SKM-1 treated with dmso at 0.1 percent for 144 hours (cell line): ENCODE measurements at regions not wholly inside any gene's neighbourhood (a gene's known extent, or its start where the extent isn't known, plus 50 kb on each side); places are given as distances from the start of the nearest gene placed in this dataset.

Source experiments
- DNase-seq: peaks from one replicate; lab custom pipeline; 2025; ENCODE audit not compliant: unreplicated experiment; lab: John Stamatoyannopoulos, UW

DNA sequence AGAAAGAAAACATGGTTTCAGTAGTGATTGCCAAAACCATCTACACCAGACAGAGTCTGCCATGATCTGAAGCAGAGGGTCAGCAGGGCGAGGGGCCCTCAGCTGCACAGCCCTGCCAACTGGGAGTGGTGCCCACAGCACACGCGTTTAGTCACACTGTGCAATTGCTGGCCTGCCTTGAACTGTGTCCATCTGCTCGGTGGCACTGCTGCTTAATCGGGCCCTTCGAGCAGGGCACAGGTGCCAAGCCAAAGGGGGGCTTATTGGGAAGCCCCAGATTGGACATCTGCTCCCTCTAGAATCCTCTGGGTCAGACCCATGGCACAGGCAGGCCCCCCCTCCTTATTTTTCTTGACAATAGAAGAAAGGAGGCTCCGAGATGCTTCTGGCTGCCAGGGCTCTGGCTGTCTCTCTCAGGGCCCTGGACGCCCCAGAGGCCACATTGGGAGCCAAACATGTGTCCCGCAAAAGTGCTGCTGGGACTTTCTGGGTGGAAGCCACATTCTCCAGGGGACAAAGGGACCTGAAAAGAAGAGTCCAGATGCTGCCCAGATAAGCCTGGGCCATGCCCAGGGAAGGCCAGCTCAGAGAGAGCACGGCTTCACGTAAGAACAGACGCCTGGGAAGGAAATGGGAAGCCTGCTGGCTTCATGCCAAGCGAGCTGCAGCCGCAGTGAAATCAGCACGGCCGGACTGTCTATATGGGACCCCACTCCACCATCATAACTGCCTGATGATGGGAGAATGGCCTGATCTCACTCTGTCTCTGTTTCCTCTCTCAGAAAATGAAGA lies 349.2 kb downstream of the GADD45G start:
- DNase-seq: no peak

DNA sequence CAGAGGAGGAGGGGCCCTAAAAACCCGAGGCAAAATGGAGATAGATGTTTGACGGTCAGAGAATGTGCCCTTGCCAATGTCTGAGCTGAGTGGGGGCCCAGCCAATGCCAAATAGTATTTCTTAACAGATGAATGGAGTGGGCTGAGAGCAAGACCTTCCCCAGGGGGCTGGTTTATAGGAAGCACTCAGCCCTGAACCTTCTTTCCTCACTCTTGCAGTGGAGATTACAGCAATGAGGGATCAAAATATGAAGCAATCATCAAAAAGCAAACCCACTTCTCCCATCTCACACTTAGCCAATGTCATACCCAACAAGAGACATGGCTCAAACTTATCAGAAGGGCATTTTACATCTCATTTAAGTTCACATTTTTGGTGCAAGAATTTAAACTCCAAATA lies 350.3 kb downstream of the GADD45G start:
- DNase-seq: peak; percentile 23

DNA sequence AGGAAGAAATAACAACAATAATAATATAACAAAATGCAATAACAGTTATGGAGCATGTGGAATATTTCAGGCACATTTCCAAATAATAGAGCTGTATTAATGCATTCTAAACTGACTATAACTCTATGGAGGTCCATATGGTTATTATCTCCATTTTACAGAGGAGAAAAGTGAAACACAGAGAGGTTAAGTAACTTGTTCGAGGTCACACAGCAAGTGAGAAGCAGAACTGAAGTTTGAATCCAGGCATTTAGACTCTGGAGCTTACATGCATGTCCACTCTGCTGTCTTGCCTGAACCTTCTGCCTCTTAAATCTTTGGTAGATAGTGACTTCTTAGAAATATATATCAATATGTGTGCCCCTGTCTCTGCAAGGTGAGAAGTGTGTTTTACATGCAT lies 350.8 kb downstream of the GADD45G start:
- DNase-seq: no peak

DNA sequence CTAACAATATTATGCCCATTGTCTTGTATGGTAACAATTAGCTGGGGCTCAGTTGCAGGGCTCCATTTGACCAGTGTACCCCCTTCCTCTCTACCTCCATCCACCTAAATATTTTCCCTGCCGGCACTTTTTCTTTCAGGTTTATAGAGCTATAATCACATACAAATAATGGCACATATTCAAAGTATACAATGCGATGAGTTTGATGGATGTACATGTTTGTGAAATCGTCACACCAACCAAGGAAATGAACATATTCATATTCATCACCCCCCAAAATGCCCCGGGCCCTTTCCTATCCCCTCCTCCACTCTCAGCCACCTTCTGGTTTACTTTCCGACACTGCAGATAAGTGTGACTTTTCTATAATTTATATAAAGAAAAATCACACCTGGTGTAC lies 351.5 kb downstream of the GADD45G start:
- DNase-seq: no peak

DNA sequence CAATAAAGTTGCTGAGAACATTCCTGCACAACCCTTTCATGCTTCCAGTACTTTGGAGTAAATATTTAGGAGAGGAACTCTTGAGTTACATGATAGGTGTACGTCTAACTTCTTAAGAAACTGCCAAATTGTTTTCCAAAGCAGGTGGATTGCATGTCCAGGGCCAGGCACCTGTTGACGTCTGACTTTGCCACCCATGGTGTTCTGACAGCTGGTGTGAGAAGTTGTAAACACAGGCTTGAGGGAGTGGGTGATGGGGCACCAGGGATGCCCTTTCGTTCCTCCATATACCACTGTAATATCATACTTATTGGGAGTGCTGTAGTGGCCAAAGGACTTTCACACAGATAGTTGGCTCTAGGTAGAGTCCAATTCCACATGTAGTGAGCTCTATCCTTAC lies 352.1 kb downstream of the GADD45G start:
- DNase-seq: no peak

DNA sequence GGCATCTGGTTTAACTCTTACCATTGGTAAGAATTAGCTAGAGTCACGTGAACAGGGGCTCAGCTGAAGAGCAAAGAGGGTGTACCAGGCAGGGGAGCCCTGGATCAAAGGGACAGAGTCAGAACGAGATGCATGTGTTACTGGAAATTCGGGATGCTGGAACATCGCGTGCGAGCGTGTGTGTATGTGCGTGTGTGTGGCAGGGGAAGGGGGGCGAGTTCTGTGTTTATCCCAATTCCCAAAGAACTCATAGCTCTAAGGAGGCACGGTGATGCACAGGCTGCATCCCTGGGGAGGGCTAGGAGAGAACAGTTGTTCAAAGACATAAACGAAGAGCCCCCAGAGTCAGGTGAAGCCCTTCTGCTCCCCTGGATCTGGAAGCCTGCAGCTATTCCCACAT lies 353.3 kb downstream of the GADD45G start:
- no peak for DNase-seq

DNA sequence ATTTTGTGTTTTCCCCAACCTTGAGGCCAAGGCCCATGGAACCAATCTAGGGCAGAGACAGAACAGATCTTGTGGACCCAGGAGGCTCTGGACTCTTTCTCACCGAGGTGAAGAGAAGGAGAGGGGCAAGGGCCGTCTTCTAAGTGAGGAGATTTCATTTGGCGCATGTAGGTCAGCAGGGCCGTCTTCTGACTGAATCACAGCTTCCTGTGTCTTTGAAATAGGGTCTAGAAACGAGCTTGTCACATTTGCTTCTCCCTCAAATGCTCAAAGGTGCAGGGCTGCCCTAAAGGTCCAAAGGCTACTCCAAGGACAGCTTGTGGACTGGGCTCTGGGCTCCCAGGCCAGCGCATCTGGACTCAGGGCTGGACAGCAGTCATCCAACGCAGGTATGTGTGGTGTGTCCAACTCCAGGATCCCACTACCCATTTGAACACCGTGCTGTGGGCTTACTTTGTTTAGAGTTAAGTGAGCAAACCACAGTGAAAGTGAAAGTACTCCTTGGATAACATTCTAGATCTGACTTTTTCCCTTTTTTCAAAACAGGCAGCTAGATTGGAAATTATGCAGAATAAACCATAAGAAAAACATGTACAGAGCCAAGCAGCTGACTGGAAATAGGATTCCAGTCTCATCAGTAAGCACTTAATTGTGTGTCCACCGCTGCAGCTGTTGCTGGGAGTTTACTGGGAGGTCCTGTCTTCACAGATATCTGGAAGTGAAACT lies 357.0 kb downstream of the GADD45G start:
- DNase-seq: no peak

DNA sequence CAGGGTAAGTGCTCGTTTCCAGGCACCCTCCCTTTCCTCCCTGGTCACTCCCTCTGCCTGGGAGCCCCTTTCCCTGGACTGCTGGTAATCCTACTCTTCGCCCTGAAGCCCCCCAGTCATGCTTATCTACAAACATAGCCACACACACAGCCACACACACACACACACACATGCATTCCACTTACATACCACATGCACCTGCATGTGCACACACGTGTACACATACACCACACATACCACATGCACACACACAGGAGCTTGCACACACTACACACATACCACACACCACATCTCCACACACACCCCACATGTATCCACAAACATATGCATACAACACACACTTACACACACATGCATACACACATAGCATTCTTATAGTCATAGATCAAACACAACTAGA lies 358.5 kb downstream of the GADD45G start:
- DNase-seq: no peak

DNA sequence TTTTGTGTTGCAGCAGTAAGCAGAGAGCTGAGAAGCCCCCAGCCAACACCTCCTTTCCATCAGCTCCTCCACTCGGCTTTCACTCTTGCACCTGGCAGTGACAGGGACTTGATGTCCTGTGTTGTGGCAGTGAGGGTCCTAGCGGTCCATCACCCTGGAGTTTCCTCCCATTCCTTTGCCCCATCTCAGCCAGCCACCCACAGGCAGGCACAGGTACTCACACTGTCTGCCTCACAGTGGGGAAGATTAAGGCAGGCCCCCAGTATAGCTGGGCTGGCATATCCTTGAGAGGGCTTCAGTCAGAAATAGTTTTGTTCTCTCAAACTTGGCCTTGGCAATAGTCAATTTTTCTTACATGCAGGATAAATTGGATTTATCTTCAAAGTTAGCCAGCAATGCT lies 362.7 kb downstream of the GADD45G start:
- no peak for DNase-seq

DNA sequence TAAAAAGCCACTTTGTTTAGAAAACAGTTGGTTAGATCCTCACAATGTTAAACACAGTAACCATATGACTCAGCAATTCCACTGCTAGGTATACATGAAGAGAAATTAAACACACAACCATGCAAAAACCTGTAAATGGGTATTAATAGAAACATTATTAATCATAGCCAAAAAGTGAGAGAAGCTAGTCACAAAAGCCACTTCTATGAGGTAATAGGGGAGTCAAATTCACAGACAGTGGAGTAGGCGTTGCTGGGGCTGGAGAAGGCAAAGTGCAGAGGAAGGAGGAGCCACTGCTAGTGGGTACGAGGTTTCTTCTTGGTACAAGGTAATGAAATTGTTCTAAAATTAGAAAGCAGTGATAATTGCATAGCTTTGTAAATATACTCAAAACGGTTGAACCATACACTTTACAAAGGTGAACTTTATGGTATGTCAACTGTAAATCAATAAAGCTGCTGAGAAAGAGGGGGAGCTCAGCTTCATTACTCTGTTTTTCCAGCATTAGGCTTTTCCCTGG lies 364.4 kb downstream of the GADD45G start:
- DNase-seq: no peak

DNA sequence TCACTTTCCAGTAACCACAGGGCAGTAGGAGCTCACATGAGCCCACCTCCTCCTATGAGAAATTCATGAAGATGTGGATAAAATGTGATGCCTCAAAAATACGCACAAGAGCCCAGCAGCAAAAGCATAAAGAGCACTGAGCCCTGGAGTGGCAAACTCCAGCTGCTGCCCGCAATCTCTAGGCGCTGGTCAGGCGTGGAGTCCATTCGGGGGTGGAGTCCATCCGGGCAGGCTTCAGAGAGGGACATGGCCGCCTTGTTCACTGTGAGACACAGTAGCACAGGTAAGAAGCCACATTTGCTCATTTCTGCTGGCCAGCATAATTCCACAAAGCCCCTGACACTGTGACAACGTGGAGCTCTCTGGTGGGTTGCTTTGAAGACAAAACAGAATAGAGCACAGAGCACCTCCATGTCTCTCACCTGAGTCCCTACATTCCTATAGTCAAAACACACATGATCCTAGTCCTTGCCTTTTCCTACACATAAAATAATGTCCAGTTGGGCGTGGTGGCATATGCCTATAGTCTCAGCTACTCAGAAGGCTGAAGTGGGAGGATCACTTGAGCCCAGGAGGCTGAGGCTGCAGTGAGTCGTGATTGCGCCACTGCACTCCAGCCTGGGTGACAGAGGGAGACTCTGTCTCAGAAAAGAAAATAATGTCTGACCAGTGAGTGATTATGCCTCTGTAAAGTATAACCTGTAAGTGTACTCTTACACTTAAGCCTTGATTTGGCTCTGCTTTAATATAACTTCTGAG lies 365.2 kb downstream of the GADD45G start:
- no peak for DNase-seq

DNA sequence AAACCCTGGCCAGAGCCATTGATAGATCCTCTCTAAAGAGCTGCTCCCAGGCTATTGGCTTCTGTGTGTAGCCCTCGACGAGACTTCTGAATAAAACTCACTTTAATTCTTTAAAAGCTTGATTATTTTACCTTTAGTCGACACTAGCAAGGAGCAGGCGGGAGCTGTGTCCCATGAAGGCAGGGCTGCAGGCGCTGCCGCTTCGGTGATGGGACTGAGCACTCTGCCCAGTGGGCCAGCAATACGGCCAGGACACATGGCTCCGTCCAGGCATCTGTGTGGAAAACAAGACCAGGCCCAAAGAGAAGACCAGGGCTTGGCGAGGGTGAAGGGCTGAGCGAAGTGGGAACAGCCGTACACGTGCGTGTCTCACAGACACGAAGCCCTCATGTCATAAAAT lies 365.9 kb downstream of the GADD45G start:
- DNase-seq: no peak

DNA sequence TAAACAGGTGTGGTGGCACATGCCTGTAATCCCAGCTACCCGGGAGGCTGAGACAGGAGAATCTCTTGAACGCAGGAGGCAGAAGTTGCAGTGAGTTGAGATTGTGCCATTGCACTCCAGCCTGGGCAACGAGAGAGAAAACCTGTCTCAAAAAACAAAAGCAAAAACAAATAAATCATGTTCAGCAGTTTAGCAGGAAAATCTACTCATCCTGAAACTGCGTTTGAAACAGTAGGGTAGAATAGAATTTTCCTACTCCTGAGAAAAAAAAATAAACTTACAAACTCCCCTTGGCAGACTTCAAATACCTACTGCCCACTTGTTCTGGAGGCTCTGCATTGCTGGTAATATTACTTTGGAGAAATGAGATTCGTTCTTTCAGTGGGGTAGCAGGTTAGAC lies 367.7 kb downstream of the GADD45G start:
- no peak for DNase-seq

DNA sequence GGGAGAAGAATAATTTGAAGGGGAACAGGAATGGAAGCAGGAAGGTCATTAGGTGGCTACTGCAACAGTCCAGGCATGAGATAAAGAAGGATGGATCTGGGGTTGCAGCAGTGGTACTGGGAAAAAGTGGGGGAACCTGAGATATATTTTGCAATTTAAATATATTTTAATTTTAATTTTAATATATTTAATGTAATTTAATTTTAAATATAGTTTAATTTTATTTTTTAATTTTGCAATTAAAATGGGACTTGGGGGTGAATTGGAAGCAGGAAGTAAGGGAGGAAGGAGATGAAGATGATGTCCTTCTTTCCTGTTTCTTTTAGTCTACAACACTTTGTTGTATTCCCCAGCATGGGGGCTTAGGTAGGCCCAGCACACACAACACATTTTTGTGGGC lies 369.8 kb downstream of the GADD45G start:
- DNase-seq: no peak

DNA sequence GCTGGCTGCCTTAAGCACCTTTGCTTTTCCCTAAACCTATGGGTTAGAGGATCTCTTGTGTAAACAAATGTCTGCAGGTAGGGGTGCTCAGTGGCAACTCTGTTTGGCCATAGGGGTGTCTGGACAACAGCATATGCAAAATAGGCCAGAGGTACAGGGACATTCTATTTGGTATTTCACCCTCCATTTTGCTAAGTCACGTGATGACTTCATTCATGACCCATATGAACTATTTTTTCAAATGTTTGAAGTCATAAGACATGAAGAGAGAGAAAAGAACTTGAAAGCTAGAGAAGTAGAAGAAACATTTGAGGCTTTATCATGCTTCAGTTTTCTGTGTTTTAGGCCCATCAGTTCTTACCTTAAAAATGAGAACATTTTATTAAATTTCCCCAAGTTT lies 370.2 kb downstream of the GADD45G start:
- DNase-seq: no peak

DNA sequence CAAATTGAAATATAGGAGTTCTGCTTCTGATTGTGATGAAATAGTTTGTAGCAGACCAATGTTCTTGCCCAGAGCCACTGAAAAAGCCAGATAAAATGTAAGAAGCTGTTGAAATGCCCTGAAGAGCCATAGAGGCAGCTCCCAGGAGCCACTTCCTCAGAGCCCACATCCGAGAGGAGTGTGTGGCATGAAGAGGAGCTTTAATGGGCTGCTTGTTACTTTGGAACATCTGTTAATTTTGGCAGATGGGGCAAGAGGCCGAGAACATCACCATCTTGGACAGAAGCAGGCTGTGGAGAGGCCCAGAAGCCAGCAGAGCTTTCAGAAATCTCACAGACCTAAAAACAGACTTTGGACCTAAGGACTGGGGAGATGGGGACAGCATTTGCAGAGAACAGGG lies 370.8 kb downstream of the GADD45G start:
- DNase-seq: no peak

DNA sequence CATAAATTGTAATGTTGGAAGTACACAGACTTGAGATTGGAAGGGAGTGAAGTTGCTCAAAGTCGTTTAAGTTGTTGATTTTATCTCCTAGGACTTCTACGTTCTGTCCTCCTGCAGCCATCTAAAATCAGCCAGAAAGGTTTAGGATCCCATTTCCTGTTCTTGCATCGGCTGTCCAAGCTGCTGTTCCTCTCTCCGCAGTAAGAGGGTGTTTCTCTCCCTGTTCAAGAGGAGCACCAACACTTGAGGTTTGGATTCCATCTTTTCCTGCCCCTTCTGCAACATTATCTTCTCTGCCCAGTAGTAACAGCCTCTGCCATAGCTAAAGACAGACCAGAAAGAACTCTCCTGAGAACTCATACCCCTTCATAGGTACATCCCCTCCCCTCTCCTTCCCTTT lies 373.4 kb downstream of the GADD45G start:
- no peak for DNase-seq

DNA sequence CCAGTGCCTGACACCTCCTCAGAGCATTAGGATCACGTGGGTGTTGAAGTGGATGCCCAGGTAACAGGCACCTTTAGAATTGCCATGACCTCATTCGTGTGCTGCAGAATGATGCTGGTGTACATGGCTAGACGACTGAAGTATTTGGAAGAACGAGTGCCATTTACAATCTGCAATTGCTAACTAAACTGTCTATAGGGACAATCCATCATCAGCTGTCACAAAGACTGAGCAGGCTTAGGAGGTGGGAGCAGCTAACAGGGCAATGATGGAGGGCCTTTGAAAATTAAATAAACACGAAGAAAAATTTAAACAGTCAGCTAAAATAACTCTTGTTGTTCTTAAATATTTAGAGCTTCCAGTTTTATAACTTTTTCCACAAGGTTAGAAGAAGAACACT lies 375.8 kb downstream of the GADD45G start:
- no peak for DNase-seq

DNA sequence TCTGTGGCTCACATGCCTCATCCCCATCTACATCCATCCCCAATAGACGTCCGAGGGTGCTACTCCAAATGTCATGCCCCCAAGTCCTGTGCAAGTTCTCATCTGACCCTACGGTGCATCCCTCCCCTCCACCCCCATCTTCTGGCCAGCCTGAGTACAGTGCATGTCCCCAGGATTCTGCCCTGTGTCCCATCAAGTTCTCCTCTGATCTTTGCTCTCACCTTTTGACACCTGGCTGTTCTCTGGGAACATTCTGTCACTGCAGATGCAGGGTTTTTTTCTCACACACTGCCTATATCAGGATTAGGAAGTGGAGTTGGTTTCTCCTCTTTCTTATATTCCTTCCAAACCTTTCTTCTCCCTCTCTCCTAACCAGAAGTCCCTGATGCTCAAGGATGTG lies 377.2 kb downstream of the GADD45G start:
- DNase-seq: no peak

DNA sequence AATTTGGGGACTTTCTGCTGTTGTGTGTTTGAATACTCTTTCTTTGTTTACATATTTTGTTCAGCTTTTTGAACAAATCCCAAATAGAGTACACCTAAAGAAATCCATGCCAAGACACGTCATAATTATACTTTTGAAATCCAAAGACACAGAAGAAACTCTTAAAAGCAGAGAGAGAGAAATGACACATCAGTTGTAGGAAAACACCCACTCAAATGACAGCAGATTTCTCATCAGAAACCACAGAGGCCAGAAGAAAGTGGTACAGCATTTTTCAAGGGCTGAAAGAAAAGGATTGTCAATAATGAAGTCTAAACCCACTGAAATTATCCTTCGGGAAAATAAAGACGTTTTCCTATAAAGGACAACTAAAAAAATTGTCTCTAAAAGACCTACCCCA lies 378.6 kb downstream of the GADD45G start:
- no peak for DNase-seq

DNA sequence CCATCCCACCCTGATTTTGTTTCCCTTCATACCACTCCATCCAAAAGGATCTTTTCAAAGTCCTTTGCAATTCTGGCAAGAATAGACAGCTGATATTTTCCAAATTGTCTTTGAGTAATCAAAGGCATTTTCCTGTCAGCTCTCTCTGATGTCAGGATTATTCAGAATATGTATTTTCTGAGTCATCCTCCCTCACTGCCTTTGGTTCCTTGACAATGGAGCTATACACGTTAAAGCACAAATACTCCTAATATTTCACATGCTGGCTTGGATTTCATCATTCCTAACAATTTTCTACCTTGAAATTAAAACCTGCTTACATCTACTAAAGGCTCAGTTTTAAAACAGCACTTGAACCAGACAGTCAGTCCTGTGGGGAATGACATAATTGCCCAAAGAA lies 379.4 kb downstream of the GADD45G start:
- DNase-seq: no peak

DNA sequence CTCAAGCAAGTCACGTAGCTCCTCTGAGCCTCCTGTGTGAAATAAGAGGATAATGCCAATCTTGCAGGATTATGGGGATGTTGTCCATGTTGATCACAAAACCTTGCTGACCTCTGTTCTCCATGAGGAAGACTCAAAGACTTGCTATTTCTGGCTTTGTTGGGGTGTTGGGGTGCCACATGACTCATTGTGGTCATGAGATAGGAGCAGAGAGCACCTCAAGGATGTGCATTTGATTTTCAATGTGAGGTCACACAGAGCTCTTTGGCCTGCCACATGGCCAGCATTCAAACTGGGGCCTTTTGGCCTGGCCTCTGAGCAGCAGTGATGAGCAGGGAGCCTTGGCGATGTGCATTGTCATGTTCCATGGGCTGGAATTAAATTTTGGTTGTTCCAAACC lies 380.3 kb downstream of the GADD45G start:
- no peak for DNase-seq
